ENCODE measurements at regions not wholly inside any gene's neighbourhood (a gene's known extent, or its start where the extent isn't known, plus 50 kb on each side); places are given as distances from the start of the nearest gene placed in this dataset.
"Not testable (repeated sequence)": the region's sequence is repeated elsewhere in the genome, so short reads cannot be mapped to it uniquely, and the experiment has no call there.

DNA sequence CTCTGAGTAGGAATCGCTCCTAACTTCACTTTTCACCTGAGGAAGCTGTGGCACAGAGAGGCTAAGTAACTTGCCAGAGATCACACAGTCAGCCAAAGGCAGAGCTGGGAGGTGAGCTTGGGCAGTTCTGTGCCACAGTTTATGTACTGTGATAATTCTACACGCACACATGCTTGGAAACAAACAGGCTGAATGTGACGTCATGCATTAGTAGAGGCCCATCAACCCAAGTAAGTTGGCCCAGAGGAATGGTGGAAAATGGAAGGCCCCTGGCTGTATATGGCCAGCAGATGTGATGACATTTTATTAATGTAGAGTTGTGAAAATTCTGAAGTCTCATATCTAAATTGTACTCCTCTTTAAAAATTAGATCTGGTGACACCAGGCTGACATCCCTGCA lies 394.0 kb downstream of the MIAT start:
- DNase-seq (ENCODE audit: low read depth), result no peak

GRCh38 chr22:27057717-27058116 lies 400.3 kb downstream of the MIAT start:
- DNase-seq (ENCODE audit: low read depth), result no peak

- DNase-seq (ENCODE audit: low read depth), result no peak
Observed at GRCh38 chr22:27060190-27060589, 402.8 kb downstream of the MIAT start.

GRCh38 chr22:27062910-27063309 lies 405.5 kb downstream of the MIAT start:
- no peak for DNase-seq (ENCODE audit: low read depth)

GRCh38 chr22:27063406-27063805 lies 406.0 kb downstream of the MIAT start:
- no peak for DNase-seq (ENCODE audit: low read depth)

- no peak for DNase-seq (ENCODE audit: low read depth)
Observed at GRCh38 chr22:27063841-27064240, 406.5 kb downstream of the MIAT start.

DNA sequence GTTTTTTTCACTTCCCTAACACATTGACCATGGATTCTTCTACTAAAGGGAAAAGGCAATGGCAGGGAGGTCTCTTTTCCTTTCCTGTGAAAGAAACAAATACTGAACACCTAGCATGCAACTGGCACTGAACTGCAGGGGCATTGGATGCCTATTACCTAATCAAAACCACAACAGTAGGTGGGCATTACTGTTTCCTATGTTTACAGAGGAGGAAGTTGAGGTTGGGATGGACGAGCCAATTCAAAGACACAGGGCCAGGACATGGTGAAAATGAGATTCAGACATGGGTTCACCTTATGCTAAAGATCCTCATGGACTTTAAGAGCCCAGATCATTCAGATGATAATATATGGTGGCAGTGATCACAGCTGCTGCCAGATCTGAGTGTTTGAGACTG lies 407.0 kb downstream of the MIAT start:
- DNase-seq (ENCODE audit: low read depth), result no peak

DNA sequence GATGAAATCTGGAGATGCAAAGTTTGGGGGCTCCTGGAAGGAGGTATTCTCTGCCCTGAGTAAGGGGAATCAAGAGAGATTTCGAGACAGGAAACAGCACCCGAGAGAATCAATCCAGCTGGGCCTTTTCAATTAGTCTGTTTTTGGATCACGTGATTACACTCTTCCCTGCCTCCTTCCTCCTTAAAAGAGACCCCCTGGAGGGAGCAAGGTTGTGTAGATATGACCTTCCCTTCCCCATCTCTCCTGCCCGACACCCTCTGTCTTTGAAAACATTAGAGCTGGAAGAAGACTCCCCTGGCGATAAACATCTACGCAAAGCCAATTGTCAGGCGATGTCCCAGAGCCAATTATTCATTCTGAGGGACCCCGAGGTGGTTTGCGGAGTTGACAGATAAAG lies 407.9 kb downstream of the MIAT start:
- no peak for DNase-seq (ENCODE audit: low read depth)

GRCh38 chr22:27066856-27067255 lies 409.5 kb downstream of the MIAT start:
- DNase-seq (ENCODE audit: low read depth), result no peak

DNA sequence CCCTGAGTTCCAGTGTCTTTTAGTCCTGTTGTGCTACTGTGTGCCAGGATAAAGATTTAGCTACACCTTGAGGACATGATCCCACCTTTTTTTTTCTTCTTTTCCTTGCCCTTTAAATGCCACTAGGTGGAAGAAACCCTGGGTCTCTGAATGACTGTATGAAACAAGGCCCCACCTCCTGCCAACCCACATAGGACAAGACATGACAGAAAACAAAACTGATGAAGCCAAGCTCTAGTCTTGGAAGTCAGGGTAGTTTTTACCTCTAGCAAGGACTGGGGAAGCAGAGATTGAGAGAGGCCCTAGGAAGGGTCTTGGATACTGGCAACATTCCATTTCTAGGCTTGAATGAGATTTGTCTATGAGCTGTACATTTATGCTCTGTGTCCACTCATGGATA lies 410.7 kb downstream of the MIAT start:
- no peak for DNase-seq (ENCODE audit: low read depth)

DNA sequence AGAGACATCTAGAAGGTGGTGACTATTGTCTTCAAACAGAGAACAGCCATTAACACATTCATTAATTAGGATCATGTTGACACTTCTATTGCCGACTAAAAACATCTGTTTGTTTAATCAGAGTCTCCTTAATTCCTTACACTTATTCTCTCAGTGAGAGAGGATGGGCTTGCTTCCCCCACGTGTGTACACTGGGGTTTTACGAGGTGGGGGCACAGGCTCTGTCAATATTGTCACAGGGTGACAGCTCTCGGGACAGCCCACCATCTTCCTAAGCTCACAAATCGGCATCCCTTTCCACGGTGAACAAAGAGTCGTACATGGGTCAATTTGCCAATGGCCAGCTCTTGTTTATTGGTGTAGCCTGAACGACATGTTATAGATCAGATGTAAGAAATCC lies 413.2 kb downstream of the MIAT start:
- DNase-seq (ENCODE audit: low read depth), result no peak

GRCh38 chr22:27073601-27074425 lies 416.4 kb downstream of the MIAT start:
- peak; percentile 11 for DNase-seq (ENCODE audit: low read depth)

GRCh38 chr22:27075028-27075678 lies 417.8 kb downstream of the MIAT start:
- DNase-seq (ENCODE audit: low read depth), result peak; percentile 9

DNA sequence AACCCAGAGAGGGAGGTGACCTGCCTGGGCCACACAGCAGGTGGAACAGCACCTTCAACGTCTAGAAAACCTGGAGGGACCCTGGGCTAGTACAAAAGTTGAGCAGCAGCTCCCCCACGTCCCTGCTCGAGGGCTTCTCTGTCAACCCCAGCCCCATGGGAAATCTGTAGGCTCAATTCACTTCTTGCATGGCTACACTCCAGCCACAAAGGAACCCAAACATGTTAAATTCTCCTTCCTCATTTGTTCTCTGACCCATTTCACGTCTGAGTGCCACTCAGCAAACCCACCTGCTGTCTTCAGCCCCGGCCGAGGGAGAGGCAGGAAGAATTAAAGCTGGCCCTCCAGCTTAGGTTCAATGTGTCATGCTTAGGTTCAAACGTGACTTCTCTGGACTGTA lies 418.5 kb downstream of the MIAT start:
- no peak for DNase-seq (ENCODE audit: low read depth)

GRCh38 chr22:27078064-27078463 lies 420.7 kb downstream of the MIAT start:
- DNase-seq (ENCODE audit: low read depth), result not testable (repeated sequence)

DNA sequence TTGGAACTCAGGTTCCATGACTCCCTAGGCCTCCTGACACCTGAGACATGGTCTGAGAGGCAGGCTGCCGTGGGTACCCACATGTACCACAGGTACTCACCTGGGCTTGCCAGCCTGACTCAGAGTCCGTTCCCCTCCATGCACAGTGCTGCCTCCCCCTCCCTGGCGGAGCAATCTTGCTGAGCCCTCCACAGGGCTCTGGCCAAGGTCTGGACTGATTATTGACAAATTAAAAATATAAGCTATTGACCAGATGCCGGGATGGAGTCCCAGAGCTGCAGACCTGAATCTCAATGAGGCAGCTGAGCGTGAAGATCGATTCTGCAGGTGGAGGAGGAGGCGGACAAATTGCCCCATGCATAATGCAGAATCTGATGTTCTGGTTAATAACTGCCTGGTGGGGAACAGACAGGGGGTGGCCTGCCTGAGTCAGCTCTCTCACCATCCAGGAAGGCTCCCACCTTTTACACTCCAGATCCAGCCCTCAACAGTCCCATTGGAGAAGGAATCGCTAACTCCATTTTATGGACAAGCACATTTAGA lies 422.7 kb downstream of the MIAT start:
- DNase-seq (ENCODE audit: low read depth), result no peak

DNA sequence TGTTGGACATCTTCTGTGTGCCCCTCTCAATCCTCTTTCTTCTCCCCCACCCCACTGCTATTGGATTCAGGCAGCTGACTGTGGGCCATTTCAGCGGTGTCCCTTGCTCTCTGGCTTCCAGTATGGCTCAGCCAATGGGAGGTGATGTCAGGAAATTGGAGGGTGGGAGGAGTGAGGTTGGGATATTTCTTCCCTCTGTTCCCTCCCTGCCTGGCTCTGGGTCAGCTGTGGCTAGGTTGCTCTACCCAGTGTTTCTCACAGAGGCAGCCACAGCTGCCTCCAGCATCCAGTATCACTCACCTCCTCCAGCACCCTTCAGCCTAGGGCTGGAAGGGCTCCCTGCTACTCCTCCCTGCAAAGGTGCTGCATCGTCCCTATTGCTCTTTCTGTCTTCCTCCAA lies 423.5 kb downstream of the MIAT start:
- no peak for DNase-seq (ENCODE audit: low read depth)

- no peak for DNase-seq (ENCODE audit: low read depth)
Observed at GRCh38 chr22:27083610-27084009, 426.2 kb downstream of the MIAT start.

GRCh38 chr22:27084130-27084529 lies 426.7 kb downstream of the MIAT start:
- DNase-seq (ENCODE audit: low read depth), result no peak

GRCh38 chr22:27086080-27087044 lies 429.0 kb downstream of the MIAT start:
- DNase-seq (ENCODE audit: low read depth), result peak; percentile 56

GRCh38 chr22:27087051-27087450 lies 429.7 kb downstream of the MIAT start:
- no peak for DNase-seq (ENCODE audit: low read depth)

DNA sequence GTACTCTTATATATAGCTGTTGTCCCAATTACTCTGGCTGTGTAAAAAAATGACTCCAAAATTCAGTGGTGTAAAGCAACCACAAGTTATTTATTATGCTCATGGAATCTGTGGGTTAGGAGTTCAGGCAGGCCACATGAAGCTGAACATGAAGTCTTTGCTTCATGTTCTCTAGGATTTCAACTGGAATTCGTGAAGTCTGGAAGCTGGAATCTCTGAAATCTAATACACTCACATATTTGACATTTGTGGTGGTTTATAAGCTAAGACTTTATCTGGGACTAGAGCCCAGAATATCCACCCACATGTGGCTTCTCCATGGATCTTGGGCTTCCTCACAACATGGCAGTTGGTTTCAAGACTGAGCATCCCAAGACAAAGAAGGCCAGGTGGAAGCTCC lies 430.6 kb downstream of the MIAT start:
- DNase-seq (ENCODE audit: low read depth), result peak; percentile 55

All from LHCN-M2 (cell line).